Lower leg skin (tissue), 3 donors: ENCODE measurements at regions not wholly inside any gene's neighbourhood (a gene's known extent, or its start where the extent isn't known, plus 50 kb on each side); places are given as distances from the start of the nearest gene placed in this dataset.
"Not testable (repeated sequence)": the region's sequence is repeated elsewhere in the genome, so short reads cannot be mapped to it uniquely, and the experiment has no call there.

Experiments used
- CTCF ChIP-seq, 3 donors: fragments of 450-650 bp; IDR thresholded peaks; one replicate each; pipeline ENCODE4 v1.5.1; 2016; ENCODE audit warnings: antibody characterized with exemption in 3 of 3, mild to moderate bottlenecking in 3 of 3, moderate library complexity in 2 of 3
- POLR2A ChIP-seq, 2 donors: fragments of 450-650 bp; IDR thresholded peaks; one replicate each; pipeline ENCODE4 v1.6.1; 2016 to 2017; ENCODE audit warnings: antibody characterized with exemption in 2 of 2, mild to moderate bottlenecking in 1 of 2, moderate library complexity in 1 of 2

GRCh38 chr6:144636025-144636424 lies 350.9 kb downstream of the UTRN start:
- TF ChIP-seq CTCF, POLR2A (IDR thresholded peaks at IDR 0.05): not testable (repeated sequence)
